ENCODE measurements at regions not wholly inside any gene's neighbourhood (a gene's known extent, or its start where the extent isn't known, plus 50 kb on each side); places are given as distances from the start of the nearest gene placed in this dataset.
A peak's percentile ranks its signal among the peaks of the same experiment; 100 is the strongest.

DNA sequence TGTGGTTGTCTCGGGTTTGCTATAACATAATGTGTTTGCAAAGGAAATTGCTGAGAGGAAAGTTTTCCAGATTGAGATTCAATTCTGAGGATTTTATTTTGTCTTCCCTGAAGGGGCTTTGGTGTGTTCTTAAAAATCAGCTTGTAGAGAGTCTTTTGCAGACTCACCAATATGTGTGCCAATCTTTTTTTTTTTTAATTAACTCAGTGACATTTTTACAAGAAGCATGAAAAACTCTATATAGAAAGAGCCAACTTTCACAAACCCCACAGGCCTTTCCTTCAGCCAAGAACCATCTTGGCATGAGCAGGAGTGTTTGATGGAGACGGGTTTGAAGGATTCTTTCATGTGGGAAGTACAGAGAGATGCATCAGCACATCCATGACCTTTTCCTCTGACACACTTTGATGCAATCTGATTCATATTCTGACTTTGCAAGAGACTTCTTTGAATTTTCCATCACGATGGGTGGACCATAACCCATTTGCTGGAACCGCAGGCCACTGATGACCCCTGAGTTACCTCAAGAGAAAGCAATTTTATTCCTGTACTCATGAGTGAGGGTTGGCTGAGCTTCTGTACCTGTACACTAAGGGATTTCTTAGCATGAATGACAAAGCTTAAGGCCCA, 892.6 kb downstream of the XPNPEP1 start:
- H3K4me3 ChIP-seq (ENCODE audit: low read depth, low read length), result no peak overlapping the region
- ChIA-PET CTCF (no interaction called here), POLR2A (no interaction called here)
- TF ChIP-seq, protein P1, sequence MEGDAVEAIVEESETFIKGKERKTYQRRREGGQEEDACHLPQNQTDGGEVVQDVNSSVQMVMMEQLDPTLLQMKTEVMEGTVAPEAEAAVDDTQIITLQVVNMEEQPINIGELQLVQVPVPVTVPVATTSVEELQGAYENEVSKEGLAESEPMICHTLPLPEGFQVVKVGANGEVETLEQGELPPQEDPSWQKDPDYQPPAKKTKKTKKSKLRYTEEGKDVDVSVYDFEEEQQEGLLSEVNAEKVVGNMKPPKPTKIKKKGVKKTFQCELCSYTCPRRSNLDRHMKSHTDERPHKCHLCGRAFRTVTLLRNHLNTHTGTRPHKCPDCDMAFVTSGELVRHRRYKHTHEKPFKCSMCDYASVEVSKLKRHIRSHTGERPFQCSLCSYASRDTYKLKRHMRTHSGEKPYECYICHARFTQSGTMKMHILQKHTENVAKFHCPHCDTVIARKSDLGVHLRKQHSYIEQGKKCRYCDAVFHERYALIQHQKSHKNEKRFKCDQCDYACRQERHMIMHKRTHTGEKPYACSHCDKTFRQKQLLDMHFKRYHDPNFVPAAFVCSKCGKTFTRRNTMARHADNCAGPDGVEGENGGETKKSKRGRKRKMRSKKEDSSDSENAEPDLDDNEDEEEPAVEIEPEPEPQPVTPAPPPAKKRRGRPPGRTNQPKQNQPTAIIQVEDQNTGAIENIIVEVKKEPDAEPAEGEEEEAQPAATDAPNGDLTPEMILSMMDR (IDR thresholded peaks at IDR 0.05; ENCODE audit: insufficient read depth, low read length, missing control alignments), result no peak
- no peak for DNase-seq (ENCODE audit: low read depth, low spot score)

GRCh38 chr10:109029870-109030269, 893.4 kb downstream of the XPNPEP1 start:
- CTCF ChIA-PET, result no interaction called here
- POLR2A ChIA-PET, result no interaction called here
- DNase-seq (ENCODE audit: low read depth, low spot score), result no peak
- TF ChIP-seq, protein P1 (IDR thresholded peaks at IDR 0.05; ENCODE audit: insufficient read depth, low read length, missing control alignments), result no peak
- H3K4me3 ChIP-seq (ENCODE audit: low read depth, low read length), result no peak overlapping the region

- ChIA-PET POLR2A (no interaction called here), CTCF (no interaction called here)
- H3K4me3 ChIP-seq (ENCODE audit: low read depth, low read length), result no peak overlapping the region
- peak; percentile 21 for DNase-seq (ENCODE audit: low read depth, low spot score)
- TF ChIP-seq, protein P1 (IDR thresholded peaks at IDR 0.05; ENCODE audit: insufficient read depth, low read length, missing control alignments), result no peak
Measured at GRCh38 chr10:109027534-109028185, 895.7 kb downstream of the XPNPEP1 start.

GRCh38 chr10:109025172-109025571, 898.1 kb downstream of the XPNPEP1 start:
- no peak overlapping the region for H3K4me3 ChIP-seq (ENCODE audit: low read depth, low read length)
- DNase-seq (ENCODE audit: low read depth, low spot score), result no peak
- ChIA-PET POLR2A (no interaction called here), CTCF (no interaction called here)
- TF ChIP-seq, protein P1 (IDR thresholded peaks at IDR 0.05; ENCODE audit: insufficient read depth, low read length, missing control alignments), result no peak

- ChIA-PET CTCF (no interaction called here), POLR2A (no interaction called here)
- DNase-seq (ENCODE audit: low read depth, low spot score), result no peak
- H3K4me3 ChIP-seq (ENCODE audit: low read depth, low read length), result no peak overlapping the region
- TF ChIP-seq, protein P1 (IDR thresholded peaks at IDR 0.05; ENCODE audit: insufficient read depth, low read length, missing control alignments), result no peak
Measured at GRCh38 chr10:109022417-109023049, 900.8 kb downstream of the XPNPEP1 start.

DNA sequence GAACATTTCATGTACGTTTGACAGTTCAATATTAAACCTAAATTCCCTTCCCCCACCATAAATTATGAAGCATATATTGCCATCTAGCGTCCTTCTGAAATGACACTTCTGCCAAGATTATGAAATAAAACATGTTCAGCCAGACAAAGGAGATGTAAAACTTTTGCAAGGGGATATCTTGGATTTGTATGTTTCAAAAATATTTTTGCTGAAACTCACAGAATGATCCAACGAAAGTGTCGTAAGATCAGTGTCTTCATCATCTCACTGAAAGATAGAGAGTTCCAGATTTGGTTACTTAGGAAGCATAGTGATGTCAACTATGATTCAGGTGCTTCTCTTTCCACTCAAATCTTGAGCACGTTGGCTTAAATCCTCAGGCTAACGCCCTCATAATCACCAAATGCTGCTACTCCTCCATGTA, 904.3 kb downstream of the XPNPEP1 start:
- no peak for DNase-seq (ENCODE audit: low read depth, low spot score)

More for the DNA sequence above, 904.3 kb downstream of the XPNPEP1 start:
- ChIA-PET CTCF (no interaction called here), POLR2A (no interaction called here)
- TF ChIP-seq, protein P1 (IDR thresholded peaks at IDR 0.05; ENCODE audit: insufficient read depth, low read length, missing control alignments), result no peak
- H3K4me3 ChIP-seq (ENCODE audit: low read depth, low read length), result no peak overlapping the region

All from AG04449 (cell line).